GM12873 (cell line): ENCODE measurements at regions not wholly inside any gene's neighbourhood (a gene's known extent, or its start where the extent isn't known, plus 50 kb on each side); places are given as distances from the start of the nearest gene placed in this dataset.

Experiments
- CTCF ChIP-seq: IDR thresholded peaks from 2 replicates; pipeline ENCODE4 v1.5.1; 2012; ENCODE audit warnings: low read depth, mild to moderate bottlenecking, moderate library complexity, low read length, control low read depth; ENCODE audit not compliant: insufficient read depth; ENCODE audit errors: missing control alignments

- no peak for TF ChIP-seq CTCF
These were observed 94.6 kb upstream of the SALL1 start for GRCh38 chr16:51245658-51245995.

- TF ChIP-seq CTCF = no peak
These were observed 94.0 kb upstream of the SALL1 start for GRCh38 chr16:51244887-51245657.

GRCh38 chr16:51243936-51244436, 92.9 kb upstream of the SALL1 start:
- no peak for TF ChIP-seq CTCF

- no peak for TF ChIP-seq CTCF
These were observed 91.4 kb upstream of the SALL1 start for GRCh38 chr16:51242296-51242994.

GRCh38 chr16:51239196-51239595, 88.1 kb upstream of the SALL1 start:
- no peak for TF ChIP-seq CTCF

- no peak for TF ChIP-seq CTCF
These were observed 86.8 kb upstream of the SALL1 start for GRCh38 chr16:51237861-51238378.

- no peak for TF ChIP-seq CTCF
These were observed 86.1 kb upstream of the SALL1 start for GRCh38 chr16:51237207-51237606.
